H9 (cell line): ENCODE measurements at regions not wholly inside any gene's neighbourhood (a gene's known extent, or its start where the extent isn't known, plus 50 kb on each side); places are given as distances from the start of the nearest gene placed in this dataset.

Experiments used
- DNase-seq: peaks from one replicate; pipeline ENCODE4 v3.0.0-alpha.2; 2017
- H2AFZ ChIP-seq: one replicate; pipeline ENCODE4 v1.6.1; 2013; ENCODE audit warnings: mild to moderate bottlenecking, low read length, control low read depth, moderate library complexity
- H2AK5ac ChIP-seq: 2 replicates; pipeline ENCODE4 v1.6.1; 2013; ENCODE audit warnings: low read length, control low read depth, mixed read lengths; ENCODE audit not compliant: insufficient read length
- H2BK120ac ChIP-seq: one replicate; pipeline ENCODE4 v1.6.1; 2013; ENCODE audit warnings: low read depth, mild to moderate bottlenecking, low read length, control low read depth, inconsistent platforms; ENCODE audit not compliant: poor library complexity, severe bottlenecking
- H2BK12ac ChIP-seq: 2 replicates; pipeline ENCODE4 v1.6.1; 2013; ENCODE audit warnings: low read length, control low read depth, mixed read lengths, low read depth; ENCODE audit not compliant: insufficient read length
- H2BK15ac ChIP-seq: 2 replicates; pipeline ENCODE4 v1.6.1; 2013; ENCODE audit warnings: low read depth, low read length, control low read depth
- H2BK20ac ChIP-seq: one replicate; pipeline ENCODE4 v1.6.1; 2013; ENCODE audit warnings: low read depth, mild to moderate bottlenecking, low read length, control low read depth, inconsistent platforms; ENCODE audit not compliant: poor library complexity, severe bottlenecking
- H2BK5ac ChIP-seq: 2 replicates; pipeline ENCODE4 v1.6.1; 2013; ENCODE audit warnings: low read length, control low read depth, mixed read lengths; ENCODE audit not compliant: insufficient read length
- H3K14ac ChIP-seq: 2 replicates; pipeline ENCODE4 v1.6.1; 2013; ENCODE audit warnings: low read length, control low read depth; ENCODE audit not compliant: insufficient read depth
- H3K18ac ChIP-seq: 2 replicates; pipeline ENCODE4 v1.6.1; 2013; ENCODE audit warnings: low read depth, mild to moderate bottlenecking, mixed read lengths, low read length, control low read depth; ENCODE audit not compliant: insufficient read length
- H3K23ac ChIP-seq: 2 replicates; pipeline ENCODE4 v1.6.1; 2013; ENCODE audit warnings: low read length, control low read depth, mixed read lengths, low read depth; ENCODE audit not compliant: insufficient read length
- H3K23me2 ChIP-seq: 2 replicates; pipeline ENCODE4 v1.6.1; 2013; ENCODE audit warnings: low read depth, mild to moderate bottlenecking, mixed read lengths, low read length, control low read depth; ENCODE audit not compliant: insufficient read length, poor library complexity, severe bottlenecking
- H3K27ac ChIP-seq: 2 replicates; pipeline ENCODE4 v1.5.1; 2013; ENCODE audit warnings: low read length, control low read depth, mixed read lengths, low read depth; ENCODE audit not compliant: insufficient read length
- H3K27me3 ChIP-seq: 2 replicates; pipeline ENCODE4 v1.6.1; 2013; ENCODE audit warnings: low read length, control low read depth, inconsistent platforms; ENCODE audit not compliant: insufficient read depth
- H3K4ac ChIP-seq: 2 replicates; pipeline ENCODE4 v1.6.1; 2013; ENCODE audit warnings: low read depth, mild to moderate bottlenecking, control low read depth, inconsistent platforms, low read length, moderate library complexity
- H3K4me1 ChIP-seq: 2 replicates; pipeline ENCODE4 v1.6.1; 2013; ENCODE audit warnings: low read length, control low read depth, inconsistent platforms; ENCODE audit not compliant: insufficient read depth
- H3K4me2 ChIP-seq: 2 replicates; pipeline ENCODE4 v1.6.1; 2013; ENCODE audit warnings: low read length, control low read depth, mixed read lengths; ENCODE audit not compliant: insufficient read length, insufficient read depth
- H3K56ac ChIP-seq: 2 replicates; pipeline ENCODE4 v1.6.1; 2013; ENCODE audit warnings: low read depth, mild to moderate bottlenecking, mixed read lengths, low read length, control low read depth; ENCODE audit not compliant: insufficient read length
- H3K79me1 ChIP-seq: 2 replicates; pipeline ENCODE4 v1.6.1; 2013; ENCODE audit warnings: low read depth, mild to moderate bottlenecking, moderate library complexity, low read length, control low read depth, inconsistent platforms; ENCODE audit not compliant: insufficient read depth, poor library complexity, severe bottlenecking
- H3K79me2 ChIP-seq: 2 replicates; pipeline ENCODE4 v1.6.1; 2013; ENCODE audit warnings: low read length, control low read depth, inconsistent platforms; ENCODE audit not compliant: insufficient read depth
- H3K9ac ChIP-seq: 2 replicates; pipeline ENCODE4 v1.6.1; 2013; ENCODE audit warnings: low read length, control low read depth, mixed read lengths; ENCODE audit not compliant: insufficient read length; ENCODE audit errors: extremely low read depth
- H3K9me3 ChIP-seq: one replicate; pipeline ENCODE4 v1.6.1; 2013; ENCODE audit warnings: low read depth, low read length, inconsistent platforms; ENCODE audit not compliant: control insufficient read depth
- H3T11ph ChIP-seq: one replicate; pipeline ENCODE4 v1.6.1; 2013; ENCODE audit warnings: mild to moderate bottlenecking, low read length, control low read depth, inconsistent platforms
- H4K20me1 ChIP-seq: one replicate; pipeline ENCODE4 v1.6.1; 2013; ENCODE audit not compliant: control insufficient read depth, insufficient read length, insufficient read depth
- H4K5ac ChIP-seq: 2 replicates; pipeline ENCODE4 v1.6.1; 2013; ENCODE audit warnings: low read depth, mild to moderate bottlenecking, mixed read lengths, low read length, control low read depth; ENCODE audit not compliant: insufficient read length
- H4K8ac ChIP-seq: replicated peaks from 2 replicates; pipeline ENCODE4 v1.6.1; 2013; ENCODE audit warnings: low read length, control low read depth, mixed read lengths, low read depth; ENCODE audit not compliant: insufficient read length
- H4K91ac ChIP-seq: 2 replicates; pipeline ENCODE4 v1.6.1; 2013; ENCODE audit warnings: low read depth, mild to moderate bottlenecking, moderate library complexity, mixed read lengths, low read length, control low read depth; ENCODE audit not compliant: insufficient read length
- H3K27ac Mint-ChIP-seq, 3 experiments: 2 replicates in 2 of 3; 3 replicates in 1 of 3; pipeline ENCODE4 v1.8.0; 2020 to 2021; ENCODE audit warnings: mixed read lengths in 3 of 3, mild to moderate bottlenecking in 1 of 3, moderate library complexity in 1 of 3
- H3K27me3 Mint-ChIP-seq: 2 replicates; pipeline ENCODE4 v1.8.0; 2021; ENCODE audit warnings: low read depth, mild to moderate bottlenecking, moderate library complexity, mixed read lengths
- H3K36me3 Mint-ChIP-seq, 3 experiments: 2 replicates in 2 of 3; 3 replicates in 1 of 3; pipeline ENCODE4 v1.8.0; 2020 to 2021; ENCODE audit warnings: low read depth in 3 of 3, mixed read lengths in 3 of 3; ENCODE audit not compliant: insufficient read depth in 1 of 3
- H3K4me1 Mint-ChIP-seq, 2 experiments: 2 replicates each; pipeline ENCODE4 v1.8.0; 2020; ENCODE audit warnings: mixed read lengths in 2 of 2
- H3K4me3 Mint-ChIP-seq, 2 experiments: 2 replicates in 1 of 2; 3 replicates in 1 of 2; pipeline ENCODE4 v1.8.0; 2020 to 2021; ENCODE audit warnings: mild to moderate bottlenecking in 2 of 2, mixed read lengths in 2 of 2, moderate library complexity in 1 of 2
- H3K9me3 Mint-ChIP-seq, 2 experiments: 2 replicates in 1 of 2; 3 replicates in 1 of 2; pipeline ENCODE4 v1.8.0; 2020; ENCODE audit warnings: mild to moderate bottlenecking in 2 of 2, mixed read lengths in 2 of 2, moderate library complexity in 1 of 2
- TF ChIP-seq, protein P1 (sequence below): fragments of 200-600 bp; sonication (generic); conservative IDR thresholded peaks from 3 replicates; pipeline ENCODE4 v1.8.0; 2021; ENCODE audit warnings: antibody characterized with exemption, mild to moderate bottlenecking

DNA sequence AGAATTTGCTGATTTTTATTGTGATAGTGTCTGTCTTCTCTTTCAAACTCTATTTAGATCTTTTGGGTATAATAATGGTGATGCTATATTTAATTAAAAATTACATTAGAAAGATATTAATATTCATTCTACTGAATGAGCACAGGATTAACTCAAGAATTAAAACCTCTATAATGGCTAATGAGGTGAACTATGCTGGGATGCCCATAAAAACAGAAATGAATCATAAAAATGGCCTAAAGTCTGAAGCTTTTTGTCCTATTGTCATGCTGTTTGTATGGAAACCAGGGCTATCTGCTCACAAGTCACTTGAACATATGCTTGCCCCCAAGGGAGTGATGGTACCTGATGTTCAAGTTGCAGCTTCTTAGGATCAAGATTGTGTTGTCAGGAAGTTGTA is 76.2 kb upstream of the ICA1 start:
- Mint-ChIP-seq H3K27ac (no peak overlapping the region), H3K27me3 (no peaks in the 10 kb centered on the region), H3K4me3 (no peak overlapping the region), H3K9me3 (no peaks in the 10 kb centered on the region), H3K36me3 (no peaks in the 10 kb centered on the region), H3K4me1 (peaks cover 4 to 10% of the 10 kb centered on the region in 2 experiments)
- H3K27me3 ChIP-seq: no peaks in the 10 kb centered on the region
- TF ChIP-seq, protein P1, sequence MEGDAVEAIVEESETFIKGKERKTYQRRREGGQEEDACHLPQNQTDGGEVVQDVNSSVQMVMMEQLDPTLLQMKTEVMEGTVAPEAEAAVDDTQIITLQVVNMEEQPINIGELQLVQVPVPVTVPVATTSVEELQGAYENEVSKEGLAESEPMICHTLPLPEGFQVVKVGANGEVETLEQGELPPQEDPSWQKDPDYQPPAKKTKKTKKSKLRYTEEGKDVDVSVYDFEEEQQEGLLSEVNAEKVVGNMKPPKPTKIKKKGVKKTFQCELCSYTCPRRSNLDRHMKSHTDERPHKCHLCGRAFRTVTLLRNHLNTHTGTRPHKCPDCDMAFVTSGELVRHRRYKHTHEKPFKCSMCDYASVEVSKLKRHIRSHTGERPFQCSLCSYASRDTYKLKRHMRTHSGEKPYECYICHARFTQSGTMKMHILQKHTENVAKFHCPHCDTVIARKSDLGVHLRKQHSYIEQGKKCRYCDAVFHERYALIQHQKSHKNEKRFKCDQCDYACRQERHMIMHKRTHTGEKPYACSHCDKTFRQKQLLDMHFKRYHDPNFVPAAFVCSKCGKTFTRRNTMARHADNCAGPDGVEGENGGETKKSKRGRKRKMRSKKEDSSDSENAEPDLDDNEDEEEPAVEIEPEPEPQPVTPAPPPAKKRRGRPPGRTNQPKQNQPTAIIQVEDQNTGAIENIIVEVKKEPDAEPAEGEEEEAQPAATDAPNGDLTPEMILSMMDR: no peak
- no peak overlapping the region for H2BK12ac ChIP-seq
- no peak overlapping the region for H2BK5ac ChIP-seq
- H3K56ac ChIP-seq: no peak overlapping the region
- no peaks in the 10 kb centered on the region for H3K23me2 ChIP-seq
- H3K4me2 ChIP-seq: no peak overlapping the region
- no peak overlapping the region for H2BK20ac ChIP-seq
- no peak overlapping the region for H3K27ac ChIP-seq
- H3K79me2 ChIP-seq: no peaks in the 10 kb centered on the region
- no peak overlapping the region for H2AFZ ChIP-seq
- H2BK15ac ChIP-seq: no peak overlapping the region
- no peak overlapping the region for H4K8ac ChIP-seq
- no peak for DNase-seq
- no peak overlapping the region for H3K23ac ChIP-seq
- no peak overlapping the region for H4K91ac ChIP-seq
- H4K20me1 ChIP-seq: no peaks in the 10 kb centered on the region
- H3T11ph ChIP-seq: no peak overlapping the region
- no peak overlapping the region for H2BK120ac ChIP-seq
- no peak overlapping the region for H2AK5ac ChIP-seq
- no peaks in the 10 kb centered on the region for H3K79me1 ChIP-seq
- H3K14ac ChIP-seq: no peak overlapping the region
- H3K4me1 ChIP-seq: no peaks in the 10 kb centered on the region
- no peaks in the 10 kb centered on the region for H3K9me3 ChIP-seq
- no peak overlapping the region for H3K9ac ChIP-seq
- no peak overlapping the region for H3K4ac ChIP-seq
- no peak overlapping the region for H3K18ac ChIP-seq
- no peak overlapping the region for H4K5ac ChIP-seq
